Bronchial epithelial cell (primary cell): ENCODE measurements at regions not wholly inside any gene's neighbourhood (a gene's known extent, or its start where the extent isn't known, plus 50 kb on each side); places are given as distances from the start of the nearest gene placed in this dataset.

Experiments used
- DNase-seq: peaks from one replicate; pipeline ENCODE4 v3.0.0-alpha.2; 2010; ENCODE audit warnings: low read depth
- FAIRE-seq: peaks from 2 replicates; lab custom pipeline; 2011; peaks lifted over from hg19 to GRCh38; lab: Jason Lieb, UNC
- H3K27me3 ChIP-seq: 2 replicates; pipeline ENCODE4 v1.5.1; 2011; ENCODE audit warnings: low read length; ENCODE audit not compliant: control insufficient read depth, insufficient read depth
- H3K36me3 ChIP-seq: 2 replicates; pipeline ENCODE4 v1.5.1; 2011; ENCODE audit warnings: low read length; ENCODE audit not compliant: control insufficient read depth, insufficient read depth
- H3K4me3 ChIP-seq: 2 replicates; pipeline ENCODE4 v1.5.1; 2011; ENCODE audit warnings: mild to moderate bottlenecking, low read depth, low read length, control low read depth
- CTCF ChIP-seq: IDR thresholded peaks from 2 replicates; pipeline ENCODE4 v1.5.1; 2011; ENCODE audit warnings: mild to moderate bottlenecking, moderate library complexity, low read length, control low read depth, inconsistent platforms; ENCODE audit not compliant: insufficient read depth, severe bottlenecking

DNA sequence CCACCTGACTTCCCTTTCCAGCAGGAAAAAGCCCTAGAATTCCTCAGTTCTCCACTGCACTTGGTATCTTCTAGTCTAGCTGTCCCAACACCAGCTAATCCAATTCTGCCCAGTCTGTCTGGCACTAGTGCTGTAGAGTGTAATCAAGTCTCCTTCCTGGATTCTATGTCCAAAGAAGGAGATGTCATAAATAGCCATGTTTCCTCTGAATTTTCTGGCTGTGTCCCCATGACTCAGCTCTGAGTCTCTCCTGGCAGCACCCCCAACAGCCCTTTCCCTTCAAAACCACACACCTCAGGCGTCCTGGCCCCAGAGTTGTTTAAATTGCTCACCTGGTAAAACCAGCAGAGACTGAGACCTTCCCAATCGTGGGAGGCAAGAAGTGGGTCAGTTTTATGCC lies 197.2 kb downstream of the GRXCR1 start:
- FAIRE-seq (no peak), DNase-seq (peak; percentile 91)
- Histone ChIP-seq H3K36me3 (no peaks in the 10 kb centered on the region), H3K27me3 (no peaks in the 10 kb centered on the region), H3K4me3 (no peak overlapping the region)
- no peak for TF ChIP-seq CTCF

- no peak for TF ChIP-seq CTCF
- DNase-seq (no peak), FAIRE-seq (no peak)
- H3K36me3 ChIP-seq = no peaks in the 10 kb centered on the region
- H3K27me3 ChIP-seq = no peaks in the 10 kb centered on the region
- H3K4me3 ChIP-seq = no peak overlapping the region
Measured at GRCh38 chr4:43103048-43103447, 210.5 kb downstream of the GRXCR1 start.

DNA sequence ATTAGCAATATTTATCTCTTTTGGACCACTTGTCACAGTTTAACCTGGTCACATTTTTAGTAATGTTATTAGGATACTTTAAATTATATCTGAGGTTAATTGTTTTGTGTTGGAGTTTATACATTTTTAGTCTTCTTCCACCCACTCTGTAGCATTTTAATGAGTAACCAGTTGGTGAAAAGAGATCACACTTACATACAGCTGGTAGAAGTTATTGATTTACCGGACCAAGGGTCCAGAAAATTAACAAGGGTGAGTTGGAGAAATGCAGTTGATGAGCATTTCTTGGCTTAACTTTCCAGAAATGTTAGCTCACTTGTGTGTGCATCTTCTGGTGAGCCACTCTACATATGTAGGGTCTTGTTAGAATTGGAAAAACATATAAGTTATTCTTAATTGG lies 219.6 kb downstream of the GRXCR1 start:
- DNase-seq (no peak), FAIRE-seq (no peak)
- no peaks in the 10 kb centered on the region for H3K36me3 ChIP-seq
- no peaks in the 10 kb centered on the region for H3K27me3 ChIP-seq
- H3K4me3 ChIP-seq = no peak overlapping the region
- no peak for TF ChIP-seq CTCF

DNA sequence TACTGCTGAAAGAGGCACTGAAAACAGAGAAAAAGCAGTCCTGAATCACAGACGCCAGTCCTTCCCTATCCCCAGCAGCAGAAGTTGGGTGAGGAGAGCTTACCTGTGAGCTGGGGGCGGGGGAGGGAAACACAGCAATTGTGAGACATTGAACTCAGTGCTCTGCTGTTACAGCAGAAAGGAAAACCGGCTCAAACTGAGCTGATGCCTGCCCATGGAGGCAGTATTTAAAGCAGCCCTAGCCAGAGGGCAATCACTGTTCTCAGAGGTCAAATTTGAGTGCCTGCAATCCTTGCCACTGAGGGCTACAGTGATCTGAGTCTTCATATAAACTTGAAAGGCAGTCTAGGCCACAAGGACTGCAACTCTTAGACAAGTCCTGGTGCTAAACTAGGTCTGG lies 220.7 kb downstream of the GRXCR1 start:
- H3K27me3 ChIP-seq = no peaks in the 10 kb centered on the region
- FAIRE-seq = no peak
- TF ChIP-seq CTCF = no peak
- H3K36me3 ChIP-seq = no peaks in the 10 kb centered on the region
- no peak overlapping the region for H3K4me3 ChIP-seq
- DNase-seq = no peak

- TF ChIP-seq CTCF = no peak
- peak; percentile 52 for DNase-seq
- Histone ChIP-seq H3K36me3 (no peaks in the 10 kb centered on the region), H3K4me3 (no peak overlapping the region), H3K27me3 (no peaks in the 10 kb centered on the region)
- FAIRE-seq = no peak
Measured at GRCh38 chr4:43126595-43126994, 234.1 kb downstream of the GRXCR1 start.

GRCh38 chr4:43130228-43131021 lies 237.9 kb downstream of the GRXCR1 start:
- H3K4me3 ChIP-seq = no peak overlapping the region
- DNase-seq (no peak), FAIRE-seq (no peak)
- H3K27me3 ChIP-seq = no peaks in the 10 kb centered on the region
- no peaks in the 10 kb centered on the region for H3K36me3 ChIP-seq
- no peak for TF ChIP-seq CTCF
